OCI-LY3 (cell line): ENCODE measurements at regions not wholly inside any gene's neighbourhood (a gene's known extent, or its start where the extent isn't known, plus 50 kb on each side); places are given as distances from the start of the nearest gene placed in this dataset.

Experiments used
- CTCF ChIP-seq: fragments of 200-600, 300-600 bp; sonication (generic); IDR thresholded peaks from 2 replicates; pipeline ENCODE4 v1.5.1; 2014; ENCODE audit warnings: antibody characterized with exemption, low read length, low read depth
- EZH2phosphoT487 ChIP-seq: fragments of 200-600 bp; shearing (Covaris generic); IDR thresholded peaks from 2 replicates; pipeline ENCODE4 v1.6.1; 2018; ENCODE audit warnings: antibody characterized with exemption, mixed run types, low read depth

- TF ChIP-seq CTCF (no peak), EZH2phosphoT487 (no peak)
Observed at GRCh38 chr4:186939766-186940165, 216.1 kb upstream of the FAT1 start.
